ENCODE measurements at regions not wholly inside any gene's neighbourhood (a gene's known extent, or its start where the extent isn't known, plus 50 kb on each side); places are given as distances from the start of the nearest gene placed in this dataset.

DNA sequence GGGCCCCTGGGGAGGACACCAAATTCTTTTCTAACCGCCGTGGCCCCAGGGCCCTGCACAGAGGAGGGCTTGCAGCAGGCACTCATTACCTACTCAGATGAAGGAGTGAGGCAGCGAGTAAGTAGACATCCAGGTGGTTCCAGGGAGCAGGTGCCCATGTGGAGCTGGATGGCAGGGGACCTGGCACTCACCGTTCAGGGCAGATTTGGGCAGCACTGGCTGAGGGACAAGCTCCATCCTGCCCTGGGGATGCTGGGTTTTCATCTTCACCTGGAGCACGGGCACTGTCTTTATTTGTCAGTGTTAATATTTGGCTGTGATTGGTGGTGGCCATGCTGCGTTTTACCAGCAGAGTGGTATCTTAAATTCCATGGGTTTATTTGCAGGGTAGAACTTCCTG lies 1182.7 kb downstream of the BRD1 start:
- H3K9me3 ChIP-seq: no peaks in the 10 kb centered on the region
- WGBS, 2 donors: 56 to 79% methylated on average over 6 of the region's 6 CpGs
- no peak for DNase-seq
- peaks cover 0 to 10% (median 0%) of the 10 kb centered on the region in 3 donors for H3K27me3 ChIP-seq
- intact Hi-C loops (cut with DNase I): no loop called here
- TF ChIP-seq, protein P1, sequence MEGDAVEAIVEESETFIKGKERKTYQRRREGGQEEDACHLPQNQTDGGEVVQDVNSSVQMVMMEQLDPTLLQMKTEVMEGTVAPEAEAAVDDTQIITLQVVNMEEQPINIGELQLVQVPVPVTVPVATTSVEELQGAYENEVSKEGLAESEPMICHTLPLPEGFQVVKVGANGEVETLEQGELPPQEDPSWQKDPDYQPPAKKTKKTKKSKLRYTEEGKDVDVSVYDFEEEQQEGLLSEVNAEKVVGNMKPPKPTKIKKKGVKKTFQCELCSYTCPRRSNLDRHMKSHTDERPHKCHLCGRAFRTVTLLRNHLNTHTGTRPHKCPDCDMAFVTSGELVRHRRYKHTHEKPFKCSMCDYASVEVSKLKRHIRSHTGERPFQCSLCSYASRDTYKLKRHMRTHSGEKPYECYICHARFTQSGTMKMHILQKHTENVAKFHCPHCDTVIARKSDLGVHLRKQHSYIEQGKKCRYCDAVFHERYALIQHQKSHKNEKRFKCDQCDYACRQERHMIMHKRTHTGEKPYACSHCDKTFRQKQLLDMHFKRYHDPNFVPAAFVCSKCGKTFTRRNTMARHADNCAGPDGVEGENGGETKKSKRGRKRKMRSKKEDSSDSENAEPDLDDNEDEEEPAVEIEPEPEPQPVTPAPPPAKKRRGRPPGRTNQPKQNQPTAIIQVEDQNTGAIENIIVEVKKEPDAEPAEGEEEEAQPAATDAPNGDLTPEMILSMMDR (IDR thresholded peaks at IDR 0.05): no peak
- TF ChIP-seq POLR2AphosphoS5 (IDR thresholded peaks at IDR 0.05) (no peak), EP300 (IDR thresholded peaks at IDR 0.05) (no peak), POLR2A (IDR thresholded peaks at IDR 0.05) (no peak)
- H3K27ac ChIP-seq: no peak overlapping the region
- H3K36me3 ChIP-seq: no peaks in the 10 kb centered on the region
- H3K4me1 ChIP-seq: no peaks in the 10 kb centered on the region
- no peak overlapping the region for H3K4me3 ChIP-seq

DNA sequence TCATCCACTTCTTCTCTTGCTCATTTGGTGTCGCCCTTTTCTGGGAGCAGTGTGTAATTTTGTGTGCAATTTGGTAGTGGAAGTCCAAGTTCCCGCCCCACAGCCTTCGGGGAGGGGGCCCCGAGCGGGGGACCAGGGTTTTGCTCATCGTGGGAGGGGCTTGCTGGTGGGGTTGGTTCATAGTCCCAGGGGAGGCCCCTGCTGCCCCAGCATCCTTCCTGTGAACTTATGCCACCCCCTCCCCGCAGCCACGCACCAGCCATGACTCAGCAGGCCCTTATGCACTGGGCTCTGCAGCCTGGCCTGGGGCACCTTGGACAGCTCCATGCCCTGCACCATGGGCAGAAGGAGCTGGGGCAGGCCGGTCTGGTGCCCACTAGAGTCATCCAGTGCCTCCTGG lies 1183.6 kb downstream of the BRD1 start:
- Histone ChIP-seq H3K27ac (no peak overlapping the region), H3K4me3 (no peak overlapping the region), H3K27me3 (peaks cover 0 to 10% (median 0%) of the 10 kb centered on the region in 3 donors), H3K36me3 (no peaks in the 10 kb centered on the region), H3K9me3 (no peaks in the 10 kb centered on the region), H3K4me1 (no peaks in the 10 kb centered on the region)
- TF ChIP-seq POLR2A (IDR thresholded peaks at IDR 0.05): no peak
- no peak for TF ChIP-seq EP300 (IDR thresholded peaks at IDR 0.05)
- TF ChIP-seq POLR2AphosphoS5 (IDR thresholded peaks at IDR 0.05): no peak
- TF ChIP-seq, protein P1 (IDR thresholded peaks at IDR 0.05): no peak
- WGBS, 2 donors: 29 to 45% methylated on average over 9 of the region's 9 CpGs
- no peak for DNase-seq
- intact Hi-C loops (cut with DNase I): no loop called here

DNA sequence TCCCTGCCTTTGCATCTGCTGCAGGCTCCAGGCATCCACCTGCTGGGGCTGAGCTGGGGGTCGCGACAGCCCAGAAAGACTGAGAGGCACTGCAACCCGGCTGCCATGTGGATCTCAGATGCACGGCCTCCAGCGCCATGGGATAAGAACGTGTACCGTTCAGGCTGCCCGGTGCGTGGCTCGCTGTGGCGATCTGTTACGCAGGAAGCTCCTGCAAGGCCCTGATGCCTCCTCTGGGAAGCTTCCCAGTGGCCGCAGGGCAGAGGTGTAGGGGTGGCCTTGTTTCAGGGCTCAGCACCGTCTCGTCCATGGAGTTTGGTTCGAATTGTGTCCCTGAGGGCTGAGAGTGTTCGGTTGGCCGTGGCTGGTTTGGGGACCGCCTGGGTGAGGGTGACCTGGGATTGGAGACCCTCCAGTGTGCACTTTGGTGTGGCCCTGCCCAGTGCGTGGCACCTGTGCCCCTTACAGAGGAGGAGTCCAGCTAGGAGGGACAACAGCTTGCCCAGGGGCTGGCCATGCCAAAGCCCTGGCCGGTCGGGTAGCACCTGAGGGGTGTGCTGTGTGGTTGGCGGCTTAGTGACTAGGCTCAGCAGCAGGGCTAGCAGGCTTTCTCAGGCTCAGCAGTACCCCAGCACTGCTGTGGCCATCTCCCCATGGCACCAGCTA lies 1184.5 kb downstream of the BRD1 start:
- Histone ChIP-seq H3K27ac (no peak overlapping the region), H3K4me3 (no peak overlapping the region), H3K36me3 (no peaks in the 10 kb centered on the region), H3K9me3 (no peaks in the 10 kb centered on the region), H3K4me1 (no peaks in the 10 kb centered on the region), H3K27me3 (peaks cover 0 to 10% (median 0%) of the 10 kb centered on the region in 3 donors)
- intact Hi-C loops (cut with DNase I): no loop called here
- TF ChIP-seq, protein P1 (IDR thresholded peaks at IDR 0.05): no peak
- no peak for TF ChIP-seq EP300 (IDR thresholded peaks at IDR 0.05)
- no peak for TF ChIP-seq POLR2A (IDR thresholded peaks at IDR 0.05)
- no peak for TF ChIP-seq POLR2AphosphoS5 (IDR thresholded peaks at IDR 0.05)
- no peak for DNase-seq
- 92 to 93% methylated on average over 23 of the region's 23 CpGs for WGBS, 2 donors

DNA sequence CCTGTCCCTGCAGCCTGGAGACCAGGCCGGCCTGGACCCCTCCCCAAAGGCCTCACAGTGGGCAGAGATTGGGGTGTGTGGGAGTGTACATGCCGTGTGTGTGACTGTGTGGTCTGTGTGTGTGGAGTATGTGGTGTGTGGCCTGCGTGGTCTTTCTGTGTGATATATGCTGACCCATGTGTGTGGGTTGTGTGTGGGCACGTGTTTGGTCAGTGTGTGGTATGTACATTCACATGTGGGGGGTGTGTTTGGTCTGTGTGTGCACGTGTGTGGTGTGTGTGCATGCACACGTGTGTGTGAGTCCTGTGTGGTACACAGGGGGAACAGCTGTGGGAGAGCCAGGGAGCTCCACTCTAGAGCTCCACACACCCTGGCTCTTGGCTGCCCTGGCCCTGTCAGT lies 1185.1 kb downstream of the BRD1 start:
- WGBS, 2 donors: 83 to 89% methylated on average over 6 of the region's 6 CpGs
- H3K4me1 ChIP-seq: no peaks in the 10 kb centered on the region

More for the DNA sequence above, 1185.1 kb downstream of the BRD1 start:
- TF ChIP-seq POLR2AphosphoS5 (IDR thresholded peaks at IDR 0.05): no peak
- TF ChIP-seq EP300 (IDR thresholded peaks at IDR 0.05): no peak
- TF ChIP-seq, protein P1 (IDR thresholded peaks at IDR 0.05): no peak
- TF ChIP-seq POLR2A (IDR thresholded peaks at IDR 0.05): no peak
- Histone ChIP-seq H3K4me3 (no peak overlapping the region), H3K27me3 (peaks cover 0 to 10% (median 0%) of the 10 kb centered on the region in 3 donors), H3K27ac (no peak overlapping the region), H3K9me3 (no peaks in the 10 kb centered on the region), H3K36me3 (no peaks in the 10 kb centered on the region)
- DNase-seq: no peak
- intact Hi-C loops (cut with DNase I): no loop called here
